Neural cell (in vitro differentiated cells): ENCODE measurements at regions not wholly inside any gene's neighbourhood (a gene's known extent, or its start where the extent isn't known, plus 50 kb on each side); places are given as distances from the start of the nearest gene placed in this dataset.

Experiments used
- CTCF ChIP-seq: fragments of 450-650 bp; IDR thresholded peaks from 2 replicates; pipeline ENCODE4 v1.5.1; 2014; ENCODE audit warnings: antibody characterized with exemption, mild to moderate bottlenecking, moderate library complexity; ENCODE audit not compliant: poor library complexity, severe bottlenecking
- EP300 ChIP-seq: fragments of 450-650 bp; conservative IDR thresholded peaks from 2 replicates; pipeline ENCODE4 v1.6.1; 2014; ENCODE audit warnings: antibody characterized with exemption, mild to moderate bottlenecking, moderate library complexity; ENCODE audit not compliant: poor library complexity, severe bottlenecking
- RAD21 ChIP-seq: fragments of 450-650 bp; conservative IDR thresholded peaks from 2 replicates; pipeline ENCODE4 v1.6.1; 2014; ENCODE audit warnings: antibody characterized with exemption, mild to moderate bottlenecking, moderate library complexity
- REST ChIP-seq: IDR thresholded peaks from 2 replicates; pipeline ENCODE4 v1.6.1; 2012; ENCODE audit warnings: borderline replicate concordance

- TF ChIP-seq EP300 (no peak), CTCF (no peak), REST (no peak), RAD21 (no peak)
These were observed 256.8 kb upstream of the B3GAT1 start for GRCh38 chr11:134668796-134669195.
